Eye (tissue), 1 donor: ENCODE measurements at regions not wholly inside any gene's neighbourhood (a gene's known extent, or its start where the extent isn't known, plus 50 kb on each side); places are given as distances from the start of the nearest gene placed in this dataset.
"Not testable (repeated sequence)": the region's sequence is repeated elsewhere in the genome, so short reads cannot be mapped to it uniquely, and the experiment has no call there.

ENCODE experiments used
- DNase-seq: peaks from one replicate; pipeline ENCODE4 v3.0.0-alpha.2; 2015

DNA sequence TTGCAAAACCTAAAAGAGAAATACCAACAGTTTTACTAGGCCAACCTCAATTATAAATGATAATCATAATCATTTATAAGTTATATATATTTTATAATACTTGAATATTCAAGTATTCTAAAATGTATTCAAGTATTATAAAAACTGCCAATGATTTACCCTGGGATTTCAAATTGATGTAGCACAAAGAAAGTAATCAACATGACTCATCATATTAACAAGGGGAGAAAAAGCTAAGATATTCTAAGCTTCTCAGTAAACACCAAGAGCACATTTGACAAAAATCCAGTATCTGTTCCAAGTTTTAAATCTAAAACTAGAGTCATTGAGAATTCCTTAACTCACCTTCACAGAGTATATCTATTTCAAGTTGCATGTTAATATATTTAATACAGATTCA is 56.1 kb downstream of the CAPZA3 start:
- no peak for DNase-seq

DNA sequence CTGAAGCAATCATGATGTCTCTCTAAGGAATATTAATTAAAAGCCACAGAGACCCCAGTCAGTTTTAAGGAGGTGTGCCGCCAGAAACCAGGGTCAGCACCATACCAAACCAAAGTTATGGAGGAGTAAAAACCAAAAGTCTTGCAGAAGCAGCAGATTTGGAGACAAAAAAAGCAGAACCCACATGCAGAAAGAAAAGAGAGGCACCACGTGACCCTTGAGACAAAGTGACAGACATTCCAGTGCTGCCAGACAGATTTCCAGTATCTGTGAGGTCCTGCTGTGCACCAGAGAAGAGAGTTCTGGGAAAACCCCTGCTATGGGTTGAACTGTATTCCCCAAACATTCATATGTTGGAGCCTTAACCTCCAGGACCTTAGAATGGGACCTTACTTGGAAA is 59.7 kb downstream of the CAPZA3 start:
- no peak for DNase-seq

DNA sequence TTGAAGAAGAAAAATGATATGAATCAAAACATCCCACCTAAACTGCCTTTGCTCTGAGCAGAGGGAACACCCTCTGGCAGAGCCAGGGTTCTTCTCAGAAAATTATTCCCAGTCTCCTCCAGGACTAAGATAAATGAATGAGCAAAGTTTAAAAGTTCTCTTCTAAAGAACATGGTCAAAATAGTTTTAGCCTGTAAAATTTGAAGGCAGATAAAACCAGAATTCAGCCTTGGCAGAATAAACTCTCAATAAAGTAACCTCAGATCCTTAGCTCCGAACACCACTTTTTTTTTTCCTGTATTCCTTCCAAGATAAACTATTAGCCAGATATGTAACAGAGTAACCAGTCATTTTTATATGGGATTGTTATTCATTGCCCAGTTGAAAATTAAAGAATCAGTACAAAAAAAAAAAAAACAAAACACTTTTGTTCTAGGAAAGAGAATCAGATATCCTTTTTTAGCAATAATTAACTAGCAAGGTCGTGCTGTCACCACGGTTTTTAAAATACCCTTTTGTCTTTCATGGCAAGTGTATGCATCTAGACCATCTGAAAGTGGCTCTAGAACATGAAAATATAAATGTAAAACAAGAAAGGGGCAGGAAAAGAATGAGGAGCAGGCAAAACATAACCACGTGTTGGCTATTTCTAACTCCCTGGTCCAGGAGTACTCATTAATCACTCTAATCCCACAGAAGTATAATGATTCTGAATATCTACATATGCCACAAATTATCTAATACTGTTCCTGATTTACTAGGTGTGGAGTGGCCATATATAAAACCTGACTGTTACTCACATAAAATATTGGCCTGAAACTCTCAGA is 60.8 kb downstream of the CAPZA3 start:
- DNase-seq = no peak

DNA sequence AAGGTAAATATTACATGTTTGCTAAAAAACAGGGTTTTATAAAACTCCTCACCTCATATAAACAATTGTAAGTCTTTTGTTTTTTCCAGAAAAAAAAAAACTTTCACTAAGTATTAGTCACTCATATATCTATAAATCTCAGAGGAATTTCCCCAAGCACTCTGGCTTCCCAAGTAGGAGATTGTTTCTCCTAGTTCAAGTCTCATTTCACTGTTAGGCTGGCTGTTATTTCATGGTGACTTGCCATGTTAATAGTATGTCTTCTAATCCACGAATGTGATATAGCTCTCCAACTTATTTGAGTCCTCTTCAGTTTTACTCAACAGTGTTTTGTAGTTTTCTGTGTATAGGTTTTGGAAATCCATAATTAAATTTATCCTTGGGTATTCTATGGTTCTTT is 61.6 kb downstream of the CAPZA3 start:
- no peak for DNase-seq

DNA sequence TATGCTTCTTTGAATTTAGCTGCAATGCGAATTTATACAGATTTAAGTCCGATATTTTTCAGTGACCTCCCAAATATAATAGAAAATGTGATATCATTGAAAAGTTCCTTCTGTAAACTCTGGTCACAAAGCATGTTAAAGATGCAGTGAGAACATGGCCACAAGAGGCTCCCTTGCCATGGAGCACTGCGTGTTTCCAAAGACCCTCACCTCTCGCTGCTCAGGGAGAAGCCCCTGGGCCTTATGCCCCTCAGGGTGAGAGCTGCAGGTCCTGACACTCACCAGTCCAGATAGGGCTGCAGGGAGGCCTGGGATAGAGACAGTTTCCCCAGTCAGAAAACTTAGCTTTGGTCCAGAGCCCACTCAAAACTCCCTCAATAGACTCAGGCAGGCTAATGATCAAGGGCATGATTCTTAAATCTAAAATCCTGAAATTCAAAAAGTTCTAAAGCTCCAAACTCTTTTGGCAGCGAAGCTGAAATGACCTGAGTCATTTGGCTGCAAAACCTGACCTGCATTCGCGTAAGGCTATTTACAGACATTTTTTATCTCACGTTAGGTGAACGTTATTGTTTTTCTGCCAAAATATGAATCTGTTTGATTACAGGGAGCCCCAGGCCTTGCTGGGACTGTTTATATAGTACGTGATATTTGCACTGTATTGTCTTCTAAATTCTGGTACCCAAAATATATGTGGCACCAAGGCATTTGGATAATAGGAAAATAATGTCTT is 67.8 kb downstream of the CAPZA3 start:
- DNase-seq = no peak

DNA sequence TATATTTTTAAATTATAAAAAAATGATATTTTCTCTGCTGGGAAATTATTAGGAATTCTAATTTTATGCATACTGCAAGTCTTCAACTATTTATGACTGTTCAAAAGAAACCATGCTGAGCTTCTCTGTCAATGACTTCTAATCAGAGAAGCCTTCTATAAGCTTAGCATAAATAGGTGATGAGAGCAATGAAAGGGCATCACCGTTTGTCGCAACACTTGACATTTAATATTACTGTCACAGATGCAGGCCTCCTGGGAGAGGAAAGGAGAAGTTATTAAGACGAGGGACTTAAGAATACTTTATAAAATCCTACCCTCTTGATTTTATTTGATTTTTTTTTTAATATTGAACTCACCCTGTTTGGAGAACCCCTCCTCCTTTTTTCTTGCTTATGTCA is 69.8 kb downstream of the CAPZA3 start:
- DNase-seq = no peak

DNA sequence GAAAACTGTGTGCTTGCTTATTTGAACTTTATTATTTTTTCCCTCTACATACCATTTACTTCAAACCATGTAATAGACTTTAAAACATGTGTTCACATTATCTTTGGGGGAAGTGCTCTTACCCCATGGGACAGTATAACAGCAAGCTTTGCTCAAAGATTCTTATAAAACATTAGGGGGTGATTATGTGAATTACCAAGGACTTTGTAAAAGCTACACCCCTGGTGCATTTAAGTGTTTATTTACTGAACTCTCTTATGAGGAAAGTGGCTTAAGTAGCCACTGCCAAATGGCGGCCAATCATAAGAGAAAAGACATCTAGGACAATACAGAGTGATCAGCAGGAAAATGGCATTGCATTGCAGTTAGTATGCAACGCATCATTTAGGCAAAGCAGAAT is 70.3 kb downstream of the CAPZA3 start:
- no peak for DNase-seq

DNA sequence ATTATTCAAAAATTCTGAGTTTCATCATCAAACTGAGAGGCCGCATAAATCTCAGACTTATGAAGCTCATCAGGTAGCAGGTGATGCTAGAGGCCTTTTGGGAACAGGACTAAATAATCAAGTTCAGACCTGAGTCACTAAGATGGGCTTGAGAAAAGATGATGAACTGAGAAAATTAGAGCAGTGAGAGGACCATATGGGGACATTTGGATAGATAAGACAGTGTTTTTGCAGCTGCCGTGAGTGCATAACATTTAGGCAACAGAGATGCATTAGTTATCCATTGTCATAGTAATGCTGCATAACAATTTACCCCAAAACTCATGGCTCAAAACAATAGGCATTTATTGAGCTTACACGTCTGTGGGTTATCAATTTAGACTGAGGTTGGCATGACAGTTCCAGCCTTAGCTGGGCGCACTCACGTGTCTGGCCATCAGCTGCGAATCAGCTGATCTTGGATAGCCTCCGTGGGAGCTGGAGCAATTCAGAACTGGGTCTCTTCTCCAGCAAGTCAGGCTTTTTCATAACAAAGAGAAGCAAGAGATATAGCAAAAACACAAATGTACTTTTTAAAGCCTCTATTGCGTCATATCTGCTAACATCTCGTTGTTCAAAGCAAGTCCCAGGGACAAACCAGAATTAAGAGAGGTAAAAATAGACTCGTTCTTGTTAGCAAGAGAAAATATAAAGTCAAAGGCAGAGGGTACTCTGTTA is 72.8 kb downstream of the CAPZA3 start:
- DNase-seq = no peak

DNA sequence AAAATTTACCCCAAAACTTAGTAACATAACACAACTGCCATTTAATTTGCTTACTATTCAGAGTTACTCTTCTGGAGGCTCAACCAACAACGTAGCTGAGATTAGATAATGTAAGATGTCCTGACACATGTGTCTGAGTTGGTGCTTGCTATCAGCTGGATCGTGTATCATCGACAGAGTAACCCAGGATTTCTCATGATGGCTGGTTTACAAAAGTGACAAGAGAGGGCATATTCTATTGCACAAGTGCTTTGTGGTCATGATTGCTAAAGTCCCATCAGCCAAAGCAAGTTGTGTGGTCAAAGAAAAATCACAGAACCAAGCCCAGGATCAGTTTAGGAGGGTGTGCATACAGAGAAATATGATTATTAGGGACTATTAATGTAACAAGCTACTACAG is 73.4 kb downstream of the CAPZA3 start:
- DNase-seq = no peak

DNA sequence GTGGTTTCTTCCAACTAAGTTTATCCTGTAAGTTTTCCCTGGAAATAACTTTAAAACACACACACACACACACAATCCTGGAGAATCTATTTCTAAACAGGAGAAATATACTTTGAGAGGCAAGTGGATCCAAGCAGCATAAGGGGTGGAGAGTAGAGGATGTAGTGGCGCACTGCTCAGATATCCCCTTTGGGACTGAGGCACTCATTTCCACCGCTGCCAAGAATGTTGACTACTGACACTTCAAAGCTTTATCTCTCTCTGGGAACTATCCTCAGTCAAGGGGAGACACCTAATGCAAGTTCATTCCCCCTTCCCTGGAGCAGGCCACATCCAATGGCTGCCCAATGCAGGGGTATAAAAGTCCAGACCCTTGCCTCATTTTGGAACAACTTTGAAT is 75.8 kb downstream of the CAPZA3 start:
- no peak for DNase-seq

DNA sequence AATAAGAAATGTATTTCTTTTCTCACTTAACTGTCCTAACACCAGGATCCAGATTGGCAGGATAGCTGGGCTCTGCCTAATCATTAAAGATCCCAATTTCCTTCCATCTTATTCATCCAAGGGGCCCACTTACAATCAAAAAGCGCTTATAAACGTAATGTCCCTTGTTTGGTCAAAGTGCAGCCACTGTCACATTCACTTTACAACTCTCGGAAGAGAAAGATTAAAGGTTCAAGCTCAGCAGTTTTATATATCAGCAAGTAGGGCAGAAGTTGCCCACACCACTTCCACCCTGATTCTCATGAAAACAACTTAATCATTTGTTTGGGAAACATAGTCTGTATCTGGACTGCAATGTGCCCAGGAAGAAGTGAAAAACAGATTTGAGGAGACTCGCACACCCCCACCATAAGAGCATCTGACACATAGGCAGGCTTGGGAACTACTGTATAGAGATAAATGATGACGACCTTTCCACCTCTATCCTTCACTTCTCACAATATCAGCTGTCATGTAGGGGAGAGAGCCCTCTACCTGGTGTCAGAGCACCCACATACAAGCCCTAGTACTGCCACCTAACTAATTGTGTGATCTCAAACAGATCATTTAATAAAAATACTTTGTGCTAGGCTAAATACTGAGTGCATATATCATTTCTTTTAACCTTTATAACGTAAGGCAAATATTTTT is 80.8 kb downstream of the CAPZA3 start:
- no peak for DNase-seq

DNA sequence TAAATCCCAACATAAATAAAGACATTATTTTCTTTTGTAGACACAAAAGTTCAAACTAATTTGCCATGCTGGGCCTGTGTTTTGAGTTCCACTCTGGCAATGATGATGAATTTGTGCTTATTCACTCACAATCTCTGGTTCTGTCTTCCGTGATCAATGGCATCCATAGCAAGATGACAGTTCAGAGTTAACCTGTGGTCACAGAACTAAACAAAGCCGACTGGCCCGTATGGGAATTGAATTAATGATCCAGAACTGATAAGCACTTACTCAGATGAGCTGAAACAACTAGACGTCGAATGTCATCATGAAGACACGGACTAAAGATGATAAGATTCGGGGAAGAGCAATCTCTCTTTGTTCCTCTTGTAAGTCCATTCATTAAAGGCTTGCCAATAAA is 81.6 kb downstream of the CAPZA3 start:
- DNase-seq = peak; percentile 66

DNA sequence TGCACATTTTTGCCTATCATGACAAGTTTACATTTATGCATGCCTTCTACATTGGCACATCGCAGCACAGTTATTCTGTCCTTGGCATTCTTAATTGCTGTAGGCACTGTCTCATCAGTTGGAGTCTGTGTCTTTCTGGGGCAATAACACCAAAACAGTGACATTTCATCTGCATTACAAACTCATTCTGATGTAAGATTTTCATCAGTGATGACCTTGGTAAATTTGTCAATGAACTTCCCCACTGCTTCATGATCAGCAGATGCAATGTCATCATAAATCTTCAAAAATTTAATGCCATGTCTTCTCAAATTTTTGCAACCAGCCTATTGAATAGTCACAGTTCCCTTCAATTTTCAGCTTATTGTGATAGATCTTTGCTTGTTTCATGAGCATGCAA is 85.5 kb downstream of the CAPZA3 start:
- DNase-seq = no peak

DNA sequence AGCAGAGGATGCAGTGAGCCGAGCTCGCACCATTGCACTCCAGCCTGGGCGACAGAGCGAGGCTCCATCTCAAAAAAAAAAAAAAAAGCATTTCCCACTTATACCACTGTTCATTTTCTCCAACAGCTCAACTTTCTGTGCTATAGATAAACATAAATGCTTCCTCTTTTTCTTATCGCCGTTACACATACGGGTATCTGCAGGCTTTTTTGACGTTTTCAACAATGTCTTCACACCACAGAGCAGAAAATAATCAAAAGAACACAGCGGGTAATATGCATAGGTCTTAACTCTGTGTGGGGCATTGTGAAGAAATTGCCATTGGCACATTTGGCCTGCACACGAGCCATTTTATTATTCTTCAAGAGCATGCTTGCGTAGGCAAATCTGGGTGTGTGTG is 86.4 kb downstream of the CAPZA3 start:
- no peak for DNase-seq

DNA sequence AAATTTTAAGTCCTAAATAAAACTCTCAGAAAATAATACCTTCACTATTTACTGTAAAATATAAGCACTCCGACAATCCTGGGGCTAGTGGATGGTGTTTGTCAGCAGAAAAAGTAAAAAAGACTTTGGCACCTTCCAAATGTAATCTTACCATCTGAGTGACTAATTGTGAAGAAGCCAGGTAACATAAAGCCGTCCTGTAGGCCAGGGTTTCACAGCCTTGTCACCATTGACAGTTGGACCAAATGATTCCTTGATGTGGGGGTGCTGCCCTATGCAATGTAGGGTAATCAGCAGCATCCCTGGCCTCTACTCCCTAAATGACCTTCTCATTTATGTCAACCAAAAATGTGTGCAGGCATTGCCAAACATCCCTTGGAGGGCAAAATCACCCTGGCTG is 87.2 kb downstream of the CAPZA3 start:
- DNase-seq = no peak

DNA sequence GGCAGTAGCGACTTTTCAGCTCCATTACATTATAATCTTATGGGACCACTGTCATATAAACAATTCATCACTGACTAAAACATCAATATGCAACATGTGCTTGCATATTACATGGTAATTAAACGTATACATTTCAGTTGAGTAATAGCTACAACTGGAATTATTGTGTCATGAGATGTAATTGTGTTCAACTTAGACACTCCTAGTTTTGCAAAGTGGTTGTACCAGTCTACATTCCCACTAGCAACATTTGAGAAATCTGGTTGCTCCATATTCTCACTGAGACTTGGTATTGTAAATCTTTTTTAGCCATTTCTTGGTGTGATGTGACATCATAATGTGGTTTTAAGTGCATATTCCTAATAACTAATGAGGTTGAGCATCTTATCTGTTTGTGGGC is 90.0 kb downstream of the CAPZA3 start:
- no peak for DNase-seq

DNA sequence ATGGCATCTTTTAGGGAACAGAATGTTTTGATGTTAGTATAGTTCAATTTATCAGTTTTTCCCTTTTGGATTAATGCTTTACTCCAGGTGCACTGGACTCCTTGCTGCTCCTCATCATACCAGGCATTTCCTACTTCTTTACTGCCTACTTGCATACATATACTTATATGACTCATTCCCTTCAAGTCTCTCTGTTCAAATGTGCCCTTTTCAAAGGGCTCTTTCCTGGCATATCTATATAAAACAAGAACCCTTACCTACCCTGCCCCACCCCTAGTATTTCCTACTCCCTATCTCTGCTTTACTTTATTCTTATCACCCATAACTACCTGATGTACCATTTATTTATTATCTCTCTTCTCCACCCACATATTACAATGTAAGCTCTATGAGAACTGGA is 90.6 kb downstream of the CAPZA3 start:
- DNase-seq = no peak

DNA sequence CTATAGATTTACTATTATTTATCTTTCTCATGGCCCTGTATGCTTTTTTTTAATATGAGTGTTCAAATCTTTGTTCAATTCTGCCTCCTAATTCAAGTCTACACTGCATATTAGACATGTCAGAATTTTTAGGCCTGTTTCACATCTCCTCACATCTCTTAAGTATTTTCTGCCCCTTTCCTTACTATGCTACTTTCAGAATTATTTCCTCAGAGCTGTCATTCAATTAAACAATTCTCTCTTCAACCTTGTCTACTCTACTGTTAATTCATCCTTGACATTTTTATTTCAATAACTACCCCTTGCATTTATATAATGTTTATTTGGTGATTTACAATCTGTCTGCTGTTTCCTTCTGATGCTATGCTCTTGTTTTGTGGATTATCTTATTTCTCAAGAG is 91.1 kb downstream of the CAPZA3 start:
- no peak for DNase-seq

DNA sequence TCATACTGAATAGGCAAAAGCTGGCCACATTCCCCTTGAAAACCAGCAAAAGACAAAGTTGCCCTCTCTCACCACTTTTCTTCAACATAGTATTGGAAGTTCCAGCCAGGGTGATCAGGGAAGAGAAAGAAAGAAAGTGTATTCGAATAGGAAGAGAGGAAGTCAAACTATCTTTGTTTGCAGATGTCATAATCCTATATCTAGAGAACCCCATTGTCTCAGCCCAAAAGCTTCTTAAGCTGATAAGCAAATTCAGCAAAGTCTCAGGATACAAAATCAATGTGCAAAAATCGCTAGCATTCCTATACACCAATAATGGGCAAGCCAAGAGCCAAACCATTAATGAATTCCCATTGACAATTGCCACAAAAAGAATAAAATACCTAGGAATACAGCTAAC is 95.0 kb downstream of the CAPZA3 start:
- DNase-seq = not testable (repeated sequence)

DNA sequence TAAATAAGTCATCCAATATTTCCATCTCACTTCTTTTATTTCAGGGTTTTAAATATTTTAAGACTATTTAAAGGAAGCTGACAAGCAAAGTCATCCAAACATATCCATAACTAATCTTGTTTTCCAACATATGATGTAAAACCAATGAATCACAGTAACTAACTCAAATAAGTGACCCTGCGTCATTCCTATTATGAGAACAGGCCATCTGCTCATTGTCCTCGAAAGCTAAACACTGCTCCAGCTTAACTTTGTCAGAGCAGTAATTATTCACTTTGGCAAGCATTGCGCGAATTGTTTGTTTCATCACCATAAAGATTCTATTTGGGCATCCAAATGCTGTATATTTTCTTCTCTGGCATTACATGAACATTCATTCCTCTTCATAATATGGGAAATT is 99.1 kb downstream of the CAPZA3 start:
- no peak for DNase-seq

DNA sequence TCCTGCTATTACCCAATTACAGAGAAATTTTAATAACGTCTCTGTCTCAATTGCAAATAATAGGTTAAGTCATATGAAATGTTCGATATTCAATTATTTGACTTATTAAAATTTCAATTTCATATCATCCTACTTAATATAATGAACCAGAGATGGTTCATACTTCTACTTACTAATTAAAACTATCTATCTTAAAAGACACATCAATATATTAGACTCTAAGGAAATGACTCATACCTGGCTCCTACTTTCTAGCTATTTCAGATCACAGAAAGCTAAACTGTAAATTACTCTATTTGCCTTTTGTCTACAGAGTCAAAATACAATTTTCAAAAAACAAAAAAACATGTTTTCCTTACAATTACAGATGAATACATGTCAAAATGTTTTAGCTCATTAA is 99.6 kb downstream of the CAPZA3 start:
- no peak for DNase-seq

DNA sequence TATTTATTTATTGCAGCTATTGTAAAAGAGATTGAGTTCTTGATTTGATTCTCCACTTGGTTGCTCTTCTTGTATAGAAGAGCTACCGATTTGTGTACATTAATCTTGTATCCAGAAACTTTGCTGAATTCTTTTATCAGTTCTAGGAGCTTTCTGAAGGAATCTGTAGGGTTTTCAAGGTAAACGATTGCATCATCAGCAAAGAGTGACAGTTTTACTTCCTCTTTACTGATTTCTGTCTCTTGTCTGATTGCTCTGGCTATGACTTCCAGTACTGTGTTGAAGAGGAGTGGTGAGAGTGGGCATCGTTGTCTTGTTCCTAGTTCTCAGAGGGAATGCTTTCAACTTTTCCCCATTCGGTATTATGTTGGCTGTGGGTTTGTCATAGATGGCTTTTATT is 103.1 kb downstream of the CAPZA3 start:
- not testable (repeated sequence) for DNase-seq

DNA sequence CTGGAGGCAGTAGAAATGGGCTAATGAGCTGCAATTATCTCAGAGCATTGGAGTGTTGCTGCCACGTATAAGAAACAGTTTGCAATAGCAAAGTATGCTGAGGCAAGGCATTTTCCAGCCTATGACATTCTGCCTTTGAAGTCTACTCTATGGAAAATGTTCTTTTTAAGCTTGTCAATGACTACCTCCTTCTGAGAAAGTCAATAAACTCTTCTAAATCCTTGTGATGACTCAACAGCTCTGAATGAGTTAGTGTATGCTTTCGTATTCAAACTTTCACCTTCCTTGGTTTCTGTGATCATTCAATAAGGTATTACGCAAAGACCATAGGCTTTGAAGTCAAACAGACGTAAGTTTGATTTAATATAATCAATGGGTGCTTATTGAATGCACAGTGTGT is 111.2 kb downstream of the CAPZA3 start:
- no peak for DNase-seq
